GM10248 (cell line): ENCODE measurements at regions not wholly inside any gene's neighbourhood (a gene's known extent, or its start where the extent isn't known, plus 50 kb on each side); places are given as distances from the start of the nearest gene placed in this dataset.
A peak's percentile ranks its signal among the peaks of the same experiment; 100 is the strongest.

Experiments used
- CTCF ChIA-PET: fragments of 300-600 bp; sonication (Branson Sonifier 250); formaldehyde crosslinking; extraction: SDS; loops from one replicate; lab custom pipeline; 2021; ENCODE audit warnings: antibody characterized with exemption; lab: Yijun Ruan, JAX
- POLR2A ChIA-PET: fragments of 350-650 bp; sonication (Branson Sonifier 250); formaldehyde crosslinking; extraction: SDS; loops from one replicate; lab custom pipeline; 2020; ENCODE audit warnings: antibody characterized with exemption; lab: Yijun Ruan, JAX
- DNase-seq: peaks from one replicate; pipeline ENCODE4 v3.0.0; 2012; ENCODE audit errors: extremely low spot score
- TF ChIP-seq, protein P1 (sequence below): IDR thresholded peaks from 2 replicates; pipeline ENCODE4 v1.5.1; 2012; ENCODE audit warnings: mild to moderate bottlenecking, low read depth; ENCODE audit errors: extremely low read depth, missing control alignments, control extremely low read depth

DNA sequence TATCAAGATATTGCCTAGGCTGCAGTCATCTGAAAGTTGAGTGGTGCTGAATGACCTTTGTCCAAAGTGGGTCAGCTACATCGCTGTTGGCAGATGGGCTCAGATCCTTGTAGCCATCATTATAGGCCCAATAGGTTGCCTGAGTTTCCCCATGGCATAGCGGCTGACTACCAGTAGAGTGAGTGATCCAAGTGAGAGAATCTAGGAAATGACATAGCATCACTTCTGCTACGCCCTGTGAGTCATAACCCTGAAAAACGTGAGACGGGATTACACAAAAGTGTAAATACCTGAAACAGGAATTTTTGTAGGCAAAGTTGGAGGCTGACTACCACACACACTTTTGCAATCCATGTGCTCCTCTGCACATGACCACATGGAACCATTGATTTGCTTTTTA is 273.3 kb downstream of the RPL10L start:
- TF ChIP-seq, protein P1, sequence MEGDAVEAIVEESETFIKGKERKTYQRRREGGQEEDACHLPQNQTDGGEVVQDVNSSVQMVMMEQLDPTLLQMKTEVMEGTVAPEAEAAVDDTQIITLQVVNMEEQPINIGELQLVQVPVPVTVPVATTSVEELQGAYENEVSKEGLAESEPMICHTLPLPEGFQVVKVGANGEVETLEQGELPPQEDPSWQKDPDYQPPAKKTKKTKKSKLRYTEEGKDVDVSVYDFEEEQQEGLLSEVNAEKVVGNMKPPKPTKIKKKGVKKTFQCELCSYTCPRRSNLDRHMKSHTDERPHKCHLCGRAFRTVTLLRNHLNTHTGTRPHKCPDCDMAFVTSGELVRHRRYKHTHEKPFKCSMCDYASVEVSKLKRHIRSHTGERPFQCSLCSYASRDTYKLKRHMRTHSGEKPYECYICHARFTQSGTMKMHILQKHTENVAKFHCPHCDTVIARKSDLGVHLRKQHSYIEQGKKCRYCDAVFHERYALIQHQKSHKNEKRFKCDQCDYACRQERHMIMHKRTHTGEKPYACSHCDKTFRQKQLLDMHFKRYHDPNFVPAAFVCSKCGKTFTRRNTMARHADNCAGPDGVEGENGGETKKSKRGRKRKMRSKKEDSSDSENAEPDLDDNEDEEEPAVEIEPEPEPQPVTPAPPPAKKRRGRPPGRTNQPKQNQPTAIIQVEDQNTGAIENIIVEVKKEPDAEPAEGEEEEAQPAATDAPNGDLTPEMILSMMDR: no peak
- DNase-seq: no peak
- ChIA-PET POLR2A (no interaction called here), CTCF (no interaction called here)

DNA sequence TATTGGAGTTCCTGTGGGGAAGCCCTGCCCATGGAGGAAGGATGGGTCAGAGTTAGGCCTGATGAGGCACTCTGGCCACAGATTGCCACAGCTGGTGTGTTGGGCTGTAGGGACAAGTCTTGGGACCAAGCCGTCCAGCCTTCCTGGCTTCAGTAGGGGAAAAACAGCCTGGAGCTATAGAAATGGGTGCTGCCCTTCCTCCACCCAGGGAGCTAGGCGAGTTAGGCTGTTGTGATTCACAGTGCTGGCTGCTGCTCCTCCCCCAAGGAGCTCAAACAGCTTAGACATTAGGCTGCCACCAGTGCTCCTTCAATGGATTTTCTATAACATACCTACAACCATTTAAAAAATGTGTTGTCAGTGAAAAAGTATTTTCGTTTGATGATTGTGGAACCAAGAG is 274.3 kb downstream of the RPL10L start:
- TF ChIP-seq, protein P1: no peak
- ChIA-PET CTCF (no interaction called here), POLR2A (no interaction called here)
- no peak for DNase-seq

DNA sequence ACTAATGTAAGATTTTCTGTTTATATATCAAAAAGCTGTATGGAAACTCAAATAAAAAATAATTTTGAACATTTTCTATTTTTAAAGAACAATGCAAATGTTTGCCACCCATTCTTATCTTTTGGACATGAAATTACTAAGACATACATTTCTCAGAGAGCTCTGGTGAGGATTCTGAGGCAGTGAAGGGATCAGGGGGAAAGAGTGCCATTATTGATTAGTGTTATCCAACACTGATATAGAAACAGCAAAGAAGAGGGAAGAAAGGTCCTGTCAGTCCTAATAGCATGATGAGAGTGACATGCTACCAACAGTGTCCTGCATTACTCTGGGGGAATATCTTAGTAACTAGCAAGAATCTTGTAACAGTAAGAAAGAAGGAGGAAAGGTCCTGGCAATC is 282.2 kb downstream of the RPL10L start:
- ChIA-PET POLR2A (no interaction called here), CTCF (interaction anchor here (1.4 kb wide), 1 partner anchor 10 kb away, joined by 3 read pairs; no protein-coding TSS in a partner anchor)
- TF ChIP-seq, protein P1: no peak
- DNase-seq: no peak

DNA sequence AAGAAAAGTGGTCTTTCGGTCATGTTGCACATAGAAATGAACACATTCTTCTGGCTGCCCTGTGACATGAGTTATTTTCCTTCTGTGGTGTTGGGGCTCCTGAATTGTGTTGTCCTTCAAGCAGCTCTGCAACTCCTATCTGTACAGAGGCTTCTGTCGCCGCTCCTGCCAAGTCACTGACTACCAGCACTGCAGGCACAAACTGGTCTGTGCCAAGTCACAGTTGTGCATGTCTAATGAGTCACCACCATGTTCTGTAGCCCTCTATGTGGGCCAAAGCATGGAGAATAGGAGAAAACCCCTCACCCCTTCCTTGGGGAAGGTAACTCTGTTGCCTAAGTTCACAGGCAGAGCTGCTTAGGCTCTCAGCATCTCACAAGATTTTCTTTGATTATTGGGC is 283.3 kb downstream of the RPL10L start:
- ChIA-PET CTCF (interaction anchor here (1.4 kb wide), 1 partner anchor 9 kb away, joined by 3 read pairs; no protein-coding TSS in a partner anchor), POLR2A (no interaction called here)
- TF ChIP-seq, protein P1: no peak
- DNase-seq: no peak

DNA sequence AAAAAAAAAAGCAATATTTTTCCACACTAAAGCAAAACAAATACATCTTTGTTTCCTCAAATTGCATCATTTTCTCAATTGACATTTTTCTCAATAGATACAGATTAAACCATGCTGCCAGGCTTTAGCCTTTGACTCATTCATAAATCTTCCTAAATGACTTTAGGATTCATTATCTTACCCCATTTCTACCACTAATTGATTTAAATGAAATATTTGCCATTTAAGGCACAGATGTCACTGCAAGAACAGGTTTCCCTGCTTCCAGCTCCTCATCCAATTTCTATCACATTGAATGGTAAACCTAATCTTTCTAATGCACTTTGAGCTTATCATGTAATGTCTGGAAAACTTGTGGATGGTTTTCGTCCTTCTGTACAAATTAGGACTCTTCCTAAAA is 298.7 kb downstream of the RPL10L start:
- TF ChIP-seq, protein P1: no peak
- POLR2A ChIA-PET: no interaction called here
- no peak for DNase-seq
- CTCF ChIA-PET: no interaction called here

DNA sequence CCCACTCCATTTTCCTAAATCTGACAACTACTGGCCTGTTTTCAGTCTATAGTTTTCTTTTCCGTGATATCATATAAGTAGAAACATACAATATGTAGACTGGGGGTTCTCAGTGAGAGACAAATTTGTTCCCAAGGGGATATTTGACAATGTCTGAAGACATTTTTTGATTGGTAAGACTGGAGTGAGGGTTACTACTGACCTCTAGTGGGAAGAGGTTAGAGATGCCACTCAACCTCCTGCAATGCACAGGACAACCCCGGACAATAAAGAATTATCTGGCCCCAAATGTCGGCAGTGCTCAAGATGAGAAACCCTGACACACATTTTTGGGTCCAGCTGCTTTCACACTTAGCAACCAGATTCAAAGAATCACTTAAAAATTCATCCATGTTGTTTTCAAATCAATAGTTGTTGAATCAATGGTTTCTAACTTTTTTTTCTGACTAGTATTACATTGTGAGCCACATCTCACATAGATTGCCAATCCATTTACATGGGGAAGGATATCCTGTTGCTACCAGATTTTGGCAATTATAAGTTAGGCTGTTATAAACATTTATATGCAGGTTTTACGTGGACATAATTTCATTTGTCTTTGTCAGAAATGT is 307.1 kb downstream of the RPL10L start:
- ChIA-PET CTCF (interaction anchor here (1.3 to 1.6 kb wide), 3 partner anchors 9 to 91 kb away, joined by 3 to 7 read pairs (median 4); no protein-coding TSS in a partner anchor), POLR2A (no interaction called here)
- TF ChIP-seq, protein P1: peak; percentile 50
- DNase-seq: no peak
